A673 (cell line): ENCODE measurements at regions not wholly inside any gene's neighbourhood (a gene's known extent, or its start where the extent isn't known, plus 50 kb on each side); places are given as distances from the start of the nearest gene placed in this dataset.

Source experiments
- EZH2 ChIP-seq: fragments of 200-600 bp; sonication (generic); IDR thresholded peaks from 2 replicates; pipeline ENCODE4 v1.6.1; 2017; ENCODE audit warnings: borderline replicate concordance, low read depth, mild to moderate bottlenecking, mixed read lengths, antibody characterized with exemption, low read length; ENCODE audit not compliant: poor library complexity, severe bottlenecking
- TF ChIP-seq, protein P1 (sequence below): fragments of 300-800, 200-600 bp; sonication (generic); conservative IDR thresholded peaks from 2 replicates; pipeline ENCODE4 v1.5.1; 2017; ENCODE audit warnings: low read depth, mild to moderate bottlenecking, antibody characterized with exemption, low read length, moderate library complexity, mixed read lengths

DNA sequence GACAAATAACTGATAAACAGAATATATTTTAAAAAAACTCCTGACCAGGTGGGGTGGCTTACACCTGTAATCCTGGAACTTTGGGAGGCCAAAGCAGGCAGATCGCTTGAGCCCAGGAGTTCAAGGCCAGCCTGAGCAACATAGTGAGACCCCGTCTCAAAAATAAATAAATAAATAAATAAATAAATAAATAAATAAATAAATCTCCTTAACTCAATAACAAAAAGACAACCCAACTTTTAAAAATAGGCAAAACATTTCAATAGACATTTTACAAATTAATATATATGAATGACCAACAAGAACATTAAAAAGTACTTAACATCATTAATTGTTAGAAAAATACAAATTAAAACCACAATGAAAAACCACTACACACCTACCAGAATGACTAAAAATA, 56.2 kb upstream of the CAPRIN2 start:
- TF ChIP-seq, protein P1, sequence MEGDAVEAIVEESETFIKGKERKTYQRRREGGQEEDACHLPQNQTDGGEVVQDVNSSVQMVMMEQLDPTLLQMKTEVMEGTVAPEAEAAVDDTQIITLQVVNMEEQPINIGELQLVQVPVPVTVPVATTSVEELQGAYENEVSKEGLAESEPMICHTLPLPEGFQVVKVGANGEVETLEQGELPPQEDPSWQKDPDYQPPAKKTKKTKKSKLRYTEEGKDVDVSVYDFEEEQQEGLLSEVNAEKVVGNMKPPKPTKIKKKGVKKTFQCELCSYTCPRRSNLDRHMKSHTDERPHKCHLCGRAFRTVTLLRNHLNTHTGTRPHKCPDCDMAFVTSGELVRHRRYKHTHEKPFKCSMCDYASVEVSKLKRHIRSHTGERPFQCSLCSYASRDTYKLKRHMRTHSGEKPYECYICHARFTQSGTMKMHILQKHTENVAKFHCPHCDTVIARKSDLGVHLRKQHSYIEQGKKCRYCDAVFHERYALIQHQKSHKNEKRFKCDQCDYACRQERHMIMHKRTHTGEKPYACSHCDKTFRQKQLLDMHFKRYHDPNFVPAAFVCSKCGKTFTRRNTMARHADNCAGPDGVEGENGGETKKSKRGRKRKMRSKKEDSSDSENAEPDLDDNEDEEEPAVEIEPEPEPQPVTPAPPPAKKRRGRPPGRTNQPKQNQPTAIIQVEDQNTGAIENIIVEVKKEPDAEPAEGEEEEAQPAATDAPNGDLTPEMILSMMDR: no peak
- no peak for TF ChIP-seq EZH2
